Erythroblast (primary cell): ENCODE measurements at regions not wholly inside any gene's neighbourhood (a gene's known extent, or its start where the extent isn't known, plus 50 kb on each side); places are given as distances from the start of the nearest gene placed in this dataset.

Source experiments
- GATA1 ChIP-seq: IDR thresholded peaks from 2 replicates; pipeline ENCODE4 v1.6.1; 2011; ENCODE audit warnings: low read depth, mild to moderate bottlenecking, control low read depth, low read length, moderate library complexity
- POLR2A ChIP-seq: IDR thresholded peaks from 2 replicates; pipeline ENCODE4 v1.6.1; 2011; ENCODE audit warnings: mild to moderate bottlenecking, low read length

GRCh38 chr3:187889106-187889505 lies 143.8 kb upstream of the BCL6 start:
- TF ChIP-seq POLR2A = no peak
- no peak for TF ChIP-seq GATA1
